Activated CD8-positive, alpha-beta T cell treated with anti-CD3 and anti-CD28 coated beads for 36 hours (primary cell): ENCODE measurements at regions not wholly inside any gene's neighbourhood (a gene's known extent, or its start where the extent isn't known, plus 50 kb on each side); places are given as distances from the start of the nearest gene placed in this dataset.
A peak's percentile ranks its signal among the peaks of the same experiment; 100 is the strongest.

ENCODE experiments used
- ATAC-seq: fragments of 200-7000 bp; cut with Tn5 transposase; one replicate; pipeline ENCODE4 v1.10.0; 2021; ENCODE audit warnings: mild to moderate bottlenecking, moderate library complexity
- CTCF ChIA-PET: fragments of 350-600 bp; sonication (Branson Sonifier 250); formaldehyde crosslinking; loops from one replicate; lab custom pipeline; 2021; ENCODE audit warnings: antibody characterized with exemption; lab: Charles Lee
- POLR2A ChIA-PET: fragments of 350-600 bp; sonication (Branson Sonifier 250); formaldehyde crosslinking; loops from one replicate; lab custom pipeline; 2021; ENCODE audit warnings: antibody characterized with exemption; lab: Charles Lee
- DNase-seq: peaks from one replicate; pipeline ENCODE4 v3.0.0-alpha.2; 2020
- H3K27ac Mint-ChIP-seq: one replicate; pipeline ENCODE4 v1.8.0; 2021; ENCODE audit warnings: mild to moderate bottlenecking, mixed read lengths
- H3K27me3 Mint-ChIP-seq: one replicate; pipeline ENCODE4 v1.8.0; 2021; ENCODE audit warnings: mixed read lengths
- H3K36me3 Mint-ChIP-seq: one replicate; pipeline ENCODE4 v1.8.0; 2021; ENCODE audit warnings: low read depth, mixed read lengths
- H3K4me1 Mint-ChIP-seq: one replicate; pipeline ENCODE4 v1.8.0; 2021; ENCODE audit warnings: low read depth, mixed read lengths
- H3K4me3 Mint-ChIP-seq: one replicate; pipeline ENCODE4 v1.8.0; 2021; ENCODE audit warnings: mild to moderate bottlenecking, moderate library complexity, mixed read lengths
- H3K9me3 Mint-ChIP-seq: one replicate; pipeline ENCODE4 v1.8.0; 2021; ENCODE audit warnings: mixed read lengths
- intact Hi-C: fragments of 100-400 bp; cut with micrococcal nuclease; formaldehyde crosslinking; loops from one replicate; pipeline ENCODE4 v1.10.0; 2022
- TF ChIP-seq, protein P1 (sequence below): fragments of 200-600 bp; IDR thresholded peaks from one replicate; pipeline ENCODE4 v1.8.0; 2022; ENCODE audit warnings: antibody characterized with exemption, mild to moderate bottlenecking

DNA sequence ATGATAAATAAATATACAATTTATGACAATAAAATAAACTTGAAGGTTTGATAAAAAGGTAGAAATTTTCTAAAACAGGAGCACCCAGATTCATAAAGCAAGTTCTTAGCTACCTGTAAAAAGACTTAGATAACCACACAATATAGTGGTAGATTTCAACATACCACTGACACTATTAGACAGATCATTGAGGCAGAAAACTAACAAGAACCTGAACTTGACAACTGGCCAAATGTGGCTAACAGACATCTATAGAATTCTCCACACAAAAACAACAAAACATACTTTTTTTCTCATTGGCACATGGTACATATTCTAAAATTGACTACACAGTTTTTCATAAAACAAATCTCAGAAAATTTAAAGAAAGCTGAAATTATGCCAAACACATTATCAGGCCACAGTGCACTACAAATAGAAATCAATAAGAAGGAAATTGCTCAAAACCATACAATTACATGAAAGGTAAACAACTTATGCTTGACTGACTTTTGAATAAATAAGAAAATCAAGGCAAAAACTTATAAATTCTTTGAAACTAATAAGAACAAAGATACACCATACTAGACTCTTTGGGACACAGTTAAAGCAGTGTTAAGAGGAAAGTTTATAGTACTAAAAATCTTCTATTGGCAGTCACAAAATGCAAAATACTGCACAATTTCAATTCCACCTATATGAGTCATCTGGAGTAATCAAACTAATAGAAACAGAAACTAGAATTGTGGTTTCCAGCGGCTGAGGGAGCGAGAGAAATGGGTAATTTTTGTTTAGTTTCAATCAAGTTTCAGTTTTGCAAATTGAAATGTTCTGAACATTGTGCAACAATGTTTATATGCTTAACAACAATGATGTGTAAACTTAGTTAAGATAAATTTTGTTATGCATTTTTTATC, 925.6 kb downstream of the SH3BGRL start:
- ATAC-seq: peak; percentile 51
- no peaks in the 10 kb centered on the region for H3K27me3 Mint-ChIP-seq
- H3K27ac Mint-ChIP-seq: no peak overlapping the region
- DNase-seq: peak; percentile 13
- H3K4me3 Mint-ChIP-seq: no peak overlapping the region
- H3K36me3 Mint-ChIP-seq: no peaks in the 10 kb centered on the region
- TF ChIP-seq, protein P1, sequence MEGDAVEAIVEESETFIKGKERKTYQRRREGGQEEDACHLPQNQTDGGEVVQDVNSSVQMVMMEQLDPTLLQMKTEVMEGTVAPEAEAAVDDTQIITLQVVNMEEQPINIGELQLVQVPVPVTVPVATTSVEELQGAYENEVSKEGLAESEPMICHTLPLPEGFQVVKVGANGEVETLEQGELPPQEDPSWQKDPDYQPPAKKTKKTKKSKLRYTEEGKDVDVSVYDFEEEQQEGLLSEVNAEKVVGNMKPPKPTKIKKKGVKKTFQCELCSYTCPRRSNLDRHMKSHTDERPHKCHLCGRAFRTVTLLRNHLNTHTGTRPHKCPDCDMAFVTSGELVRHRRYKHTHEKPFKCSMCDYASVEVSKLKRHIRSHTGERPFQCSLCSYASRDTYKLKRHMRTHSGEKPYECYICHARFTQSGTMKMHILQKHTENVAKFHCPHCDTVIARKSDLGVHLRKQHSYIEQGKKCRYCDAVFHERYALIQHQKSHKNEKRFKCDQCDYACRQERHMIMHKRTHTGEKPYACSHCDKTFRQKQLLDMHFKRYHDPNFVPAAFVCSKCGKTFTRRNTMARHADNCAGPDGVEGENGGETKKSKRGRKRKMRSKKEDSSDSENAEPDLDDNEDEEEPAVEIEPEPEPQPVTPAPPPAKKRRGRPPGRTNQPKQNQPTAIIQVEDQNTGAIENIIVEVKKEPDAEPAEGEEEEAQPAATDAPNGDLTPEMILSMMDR: no peak
- CTCF ChIA-PET: interaction anchor here (0.6 kb wide), 1 partner anchor 54 kb away, joined by 3 read pairs; no protein-coding TSS in a partner anchor
- H3K4me1 Mint-ChIP-seq: peaks cover 6% of the 10 kb centered on the region
- intact Hi-C loops: no loop called here
- POLR2A ChIA-PET: no interaction called here
- H3K9me3 Mint-ChIP-seq: no peaks in the 10 kb centered on the region

- H3K27me3 Mint-ChIP-seq: no peaks in the 10 kb centered on the region
- peaks cover 5% of the 10 kb centered on the region for H3K9me3 Mint-ChIP-seq
- DNase-seq (no peak), ATAC-seq (no peak)
- no peaks in the 10 kb centered on the region for H3K4me1 Mint-ChIP-seq
- intact Hi-C loops: no loop called here
- no peak overlapping the region for H3K27ac Mint-ChIP-seq
- TF ChIP-seq, protein P1: no peak
- no peak overlapping the region for H3K4me3 Mint-ChIP-seq
- ChIA-PET POLR2A (no interaction called here), CTCF (no interaction called here)
- no peaks in the 10 kb centered on the region for H3K36me3 Mint-ChIP-seq
Measured at GRCh38 chrX:82134378-82134777, 932.5 kb downstream of the SH3BGRL start.

- no peaks in the 10 kb centered on the region for H3K27me3 Mint-ChIP-seq
- CTCF ChIA-PET: no interaction called here
- POLR2A ChIA-PET: no interaction called here
- TF ChIP-seq, protein P1: no peak
- DNase-seq (peak; percentile 20), ATAC-seq (no peak)
- H3K27ac Mint-ChIP-seq: no peak overlapping the region
- peaks cover 13% of the 10 kb centered on the region for H3K4me1 Mint-ChIP-seq
- H3K36me3 Mint-ChIP-seq: peaks cover 1% of the 10 kb centered on the region
- no peak overlapping the region for H3K4me3 Mint-ChIP-seq
- intact Hi-C loops: no loop called here
- peaks cover 3% of the 10 kb centered on the region for H3K9me3 Mint-ChIP-seq
Measured at GRCh38 chrX:82141942-82142341, 940.0 kb downstream of the SH3BGRL start.

GRCh38 chrX:82161195-82161594, 959.3 kb downstream of the SH3BGRL start:
- Mint-ChIP-seq H3K27ac (no peak overlapping the region), H3K27me3 (no peaks in the 10 kb centered on the region), H3K9me3 (peaks cover 6% of the 10 kb centered on the region), H3K36me3 (no peaks in the 10 kb centered on the region), H3K4me1 (no peaks in the 10 kb centered on the region), H3K4me3 (no peak overlapping the region)
- CTCF ChIA-PET: no interaction called here
- no peak for DNase-seq
- TF ChIP-seq, protein P1: no peak
- POLR2A ChIA-PET: no interaction called here
- no peak for ATAC-seq
- intact Hi-C loops: no loop called here

DNA sequence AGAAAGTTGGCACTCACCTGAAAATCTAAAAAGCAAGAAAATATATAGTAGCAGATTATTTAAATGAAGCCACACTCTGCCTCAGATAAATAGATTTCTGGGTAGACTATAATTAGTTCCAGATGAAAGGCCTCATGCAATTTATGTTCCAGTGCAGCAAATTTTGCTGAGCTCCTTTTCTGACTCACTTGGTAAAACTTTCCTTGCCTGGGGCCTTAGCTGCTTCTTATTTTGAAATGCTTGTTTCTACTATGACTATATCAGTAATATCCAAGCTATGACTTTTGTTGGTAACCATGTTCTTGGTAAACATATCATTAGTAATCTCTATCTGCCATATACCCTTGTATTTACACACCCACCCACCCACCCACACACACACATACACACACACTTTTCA, 961.8 kb downstream of the SH3BGRL start:
- intact Hi-C loops: no loop called here
- Mint-ChIP-seq H3K4me1 (no peaks in the 10 kb centered on the region), H3K27me3 (no peaks in the 10 kb centered on the region), H3K36me3 (no peaks in the 10 kb centered on the region), H3K4me3 (no peak overlapping the region), H3K9me3 (peaks cover 6% of the 10 kb centered on the region), H3K27ac (no peak overlapping the region)
- CTCF ChIA-PET: no interaction called here
- TF ChIP-seq, protein P1: no peak
- DNase-seq (no peak), ATAC-seq (no peak)
- POLR2A ChIA-PET: no interaction called here
